ENCODE measurements at regions not wholly inside any gene's neighbourhood (a gene's known extent, or its start where the extent isn't known, plus 50 kb on each side); places are given as distances from the start of the nearest gene placed in this dataset.
"Not testable (repeated sequence)": the region's sequence is repeated elsewhere in the genome, so short reads cannot be mapped to it uniquely, and the experiment has no call there.

GRCh38 chr18:47691611-47692010 is 238.8 kb downstream of the SMAD2 start:
- no peak overlapping the region for H3K4me2 ChIP-seq
- no peaks in the 10 kb centered on the region for H3K9me3 ChIP-seq (ENCODE audit: low read depth)
- no peaks in the 10 kb centered on the region for H3K36me3 ChIP-seq (replicated peaks; ENCODE audit: insufficient read depth, low read depth)
- no peak overlapping the region for H3K4me3 ChIP-seq
- no peaks in the 10 kb centered on the region for H3K9me2 ChIP-seq (replicated peaks; ENCODE audit: insufficient read depth)
- H3K4me1 ChIP-seq (ENCODE audit: insufficient read depth), result no peaks in the 10 kb centered on the region
- H3K79me2 ChIP-seq, result no peaks in the 10 kb centered on the region
- no peaks in the 10 kb centered on the region for H4K20me1 ChIP-seq (ENCODE audit: insufficient read depth, poor library complexity, severe bottlenecking)
- no peak overlapping the region for H3K27ac ChIP-seq
- 41% methylated on average over 4 of the region's 4 CpGs for WGBS (ENCODE audit: low lambda C conversion rate, missing lambda C conversion rate)
- no peak overlapping the region for H2AFZ ChIP-seq
- H3K27me3 ChIP-seq, result peaks cover 8% of the 10 kb centered on the region
- DNase-seq (ENCODE audit: low spot score), result no peak
- TF ChIP-seq CTCF (IDR thresholded peaks at IDR 0.05; ENCODE audit: poor library complexity) (no peak), EZH2 (IDR thresholded peaks at IDR 0.05; ENCODE audit: borderline replicate concordance) (no peak), EZH2phosphoT487 (IDR thresholded peaks at IDR 0.05; ENCODE audit: low read depth, severe bottlenecking, unreplicated experiment) (no peak)

- not testable (repeated sequence) for H4K20me1 ChIP-seq (ENCODE audit: insufficient read depth, poor library complexity, severe bottlenecking); H3K27ac ChIP-seq; H3K79me2 ChIP-seq; H3K4me1 ChIP-seq (ENCODE audit: insufficient read depth); H3K9me3 ChIP-seq (ENCODE audit: low read depth); DNase-seq (ENCODE audit: low spot score); H3K9me2 ChIP-seq (replicated peaks; ENCODE audit: insufficient read depth); H3K36me3 ChIP-seq (replicated peaks; ENCODE audit: insufficient read depth, low read depth); H2AFZ ChIP-seq; H3K27me3 ChIP-seq; H3K4me3 ChIP-seq; H3K4me2 ChIP-seq
- WGBS (ENCODE audit: low lambda C conversion rate, missing lambda C conversion rate), result 78% methylated on average over 3 of the region's 3 CpGs
These were observed 239.7 kb downstream of the SMAD2 start for GRCh38 chr18:47690778-47691177.

GRCh38 chr18:47689371-47689770 is 241.1 kb downstream of the SMAD2 start:
- 71% methylated on average over 3 of the region's 3 CpGs for WGBS (ENCODE audit: low lambda C conversion rate, missing lambda C conversion rate)
- H2AFZ ChIP-seq, result no peak overlapping the region
- no peaks in the 10 kb centered on the region for H3K79me2 ChIP-seq
- H4K20me1 ChIP-seq (ENCODE audit: insufficient read depth, poor library complexity, severe bottlenecking), result no peaks in the 10 kb centered on the region
- TF ChIP-seq CTCF (IDR thresholded peaks at IDR 0.05; ENCODE audit: poor library complexity) (no peak), EZH2phosphoT487 (IDR thresholded peaks at IDR 0.05; ENCODE audit: low read depth, severe bottlenecking, unreplicated experiment) (no peak), EZH2 (IDR thresholded peaks at IDR 0.05; ENCODE audit: borderline replicate concordance) (no peak)
- H3K36me3 ChIP-seq (replicated peaks; ENCODE audit: insufficient read depth, low read depth), result no peaks in the 10 kb centered on the region
- peaks cover 8% of the 10 kb centered on the region for H3K27me3 ChIP-seq
- H3K27ac ChIP-seq, result no peak overlapping the region
- H3K9me2 ChIP-seq (replicated peaks; ENCODE audit: insufficient read depth), result no peaks in the 10 kb centered on the region
- H3K4me2 ChIP-seq, result no peak overlapping the region
- no peaks in the 10 kb centered on the region for H3K4me1 ChIP-seq (ENCODE audit: insufficient read depth)
- no peaks in the 10 kb centered on the region for H3K9me3 ChIP-seq (ENCODE audit: low read depth)
- no peak overlapping the region for H3K4me3 ChIP-seq
- no peak for DNase-seq (ENCODE audit: low spot score)

GRCh38 chr18:47686806-47687205 is 243.7 kb downstream of the SMAD2 start:
- 94% methylated on average over 2 of the region's 2 CpGs for WGBS (ENCODE audit: low lambda C conversion rate, missing lambda C conversion rate)
- Histone ChIP-seq H3K4me2 (no peak overlapping the region), H3K4me3 (no peak overlapping the region), H3K27me3 (no peaks in the 10 kb centered on the region), H3K4me1 (ENCODE audit: insufficient read depth) (no peaks in the 10 kb centered on the region), H3K9me3 (ENCODE audit: low read depth) (no peaks in the 10 kb centered on the region), H3K79me2 (no peaks in the 10 kb centered on the region), H4K20me1 (ENCODE audit: insufficient read depth, poor library complexity, severe bottlenecking) (no peaks in the 10 kb centered on the region), H3K27ac (no peak overlapping the region), H2AFZ (no peak overlapping the region), H3K36me3 (replicated peaks; ENCODE audit: insufficient read depth, low read depth) (no peaks in the 10 kb centered on the region), H3K9me2 (replicated peaks; ENCODE audit: insufficient read depth) (no peaks in the 10 kb centered on the region)
- no peak for DNase-seq (ENCODE audit: low spot score)
- TF ChIP-seq EZH2 (IDR thresholded peaks at IDR 0.05; ENCODE audit: borderline replicate concordance), result no peak
- TF ChIP-seq CTCF (IDR thresholded peaks at IDR 0.05; ENCODE audit: poor library complexity), result no peak
- TF ChIP-seq EZH2phosphoT487 (IDR thresholded peaks at IDR 0.05; ENCODE audit: low read depth, severe bottlenecking, unreplicated experiment), result no peak

All from hepatocyte (in vitro differentiated cells).